Spleen (tissue), 11 donors: ENCODE measurements at regions not wholly inside any gene's neighbourhood (a gene's known extent, or its start where the extent isn't known, plus 50 kb on each side); places are given as distances from the start of the nearest gene placed in this dataset.

Experiments
- DNase-seq: peaks from one replicate; pipeline ENCODE4 v3.0.0-alpha.2; 2020
- H3K27ac ChIP-seq, 8 donors: fragments of 200-600 bp; sonication (generic) in 7 of 8; 1 replicate in 4 of 8; 2 replicates in 4 of 8; pipeline versions ENCODE4 v1.5.0 to v1.8.0; 2016 to 2021; ENCODE audit warnings: inconsistent platforms in 4 of 8, mild to moderate bottlenecking in 4 of 8, moderate library complexity in 1 of 8
- H3K27me3 ChIP-seq, 7 donors: fragments of 200-600 bp; sonication (generic) in 6 of 7; replicated peaks in 1 of 7; 1 replicate in 4 of 7; 2 replicates in 3 of 7; pipeline versions ENCODE4 v1.5.0 to v1.8.0; 2016 to 2021; ENCODE audit warnings: inconsistent platforms in 3 of 7, mild to moderate bottlenecking in 1 of 7
- H3K36me3 ChIP-seq, 6 donors: fragments of 200-600 bp; sonication (generic) in 5 of 6; 1 replicate in 4 of 6; 2 replicates in 2 of 6; pipeline versions ENCODE4 v1.5.0 to v1.8.0; 2016 to 2021; ENCODE audit warnings: inconsistent platforms in 2 of 6
- H3K4me1 ChIP-seq, 6 donors: fragments of 200-600 bp; sonication (generic) in 5 of 6; 1 replicate in 3 of 6; 2 replicates in 3 of 6; pipeline versions ENCODE4 v1.5.0 to v1.8.0; 2016 to 2021; ENCODE audit warnings: inconsistent platforms in 3 of 6
- H3K4me3 ChIP-seq, 8 donors: fragments of 200-600 bp; sonication (generic) in 7 of 8; 1 replicate in 4 of 8; 2 replicates in 4 of 8; pipeline versions ENCODE4 v1.5.0 to v1.8.0; 2016 to 2021; ENCODE audit warnings: inconsistent platforms in 4 of 8, mild to moderate bottlenecking in 4 of 8, moderate library complexity in 2 of 8
- H3K9me3 ChIP-seq, 8 donors: fragments of 200-600 bp; sonication (generic) in 7 of 8; 1 replicate in 4 of 8; 2 replicates in 4 of 8; pipeline versions ENCODE4 v1.5.0 to v1.8.0; 2016 to 2021; ENCODE audit warnings: inconsistent platforms in 4 of 8
- CTCF ChIP-seq, 11 experiments: fragments of 200-600 bp in 7 of 11; fragments of 450-650 bp in 4 of 11; sonication (generic) in 4 of 11; IDR thresholded peaks in 8 of 11; conservative IDR thresholded peaks in 3 of 11; 1 replicate in 7 of 11; 2 replicates in 4 of 11; pipeline versions ENCODE4 v1.4.0 to v1.8.0; 2016 to 2021; ENCODE audit warnings: antibody characterized with exemption in 11 of 11, inconsistent platforms in 4 of 11, mild to moderate bottlenecking in 1 of 11
- POLR2A ChIP-seq, 3 donors: fragments of 450-650 bp; IDR thresholded peaks; one replicate each; pipeline ENCODE4 v1.5.1; 2017; ENCODE audit warnings: antibody characterized with exemption in 3 of 3, mild to moderate bottlenecking in 1 of 3
- POLR2AphosphoS5 ChIP-seq, 3 donors: sonication (generic); formaldehyde crosslinking; IDR thresholded peaks; one replicate each; pipeline ENCODE4 v1.5.1; 2017; ENCODE audit warnings: antibody characterized with exemption in 3 of 3
- WGBS, 5 donors: extraction: QIAGEN DNeasy Blood & Tissue Kit in 3 of 5; methylation state at CpG; one replicate each; pipeline versions ENCODE4 v1.1.5 to v1.1.7; 2013 to 2018; 5-methylcytosine and 5-hydroxymethylcytosine counted together
- intact Hi-C: fragments of 100-400 bp; cut with DNase I; formaldehyde crosslinking; loops from one replicate; pipeline ENCODE4 v1.15.0; 2023; ENCODE audit warnings: low total_unique reads
- donor health status: healthy with polysubstance abuse.
- donor health status: DM: no; HTN: no; CAD: no; lungs with moderate emphysema.
- donor health status: DM: no; HTN: no; CAD: no.
- donor health status: Bipolar disorder and iron deficiency.
- donor health status: healthy.
- donor health status: DM: no; HTN: no; CAD: no.
- donor health status: DM: yes; HTN: yes; CAD: no.

GRCh38 chr13:57825066-57825465 is 193.5 kb downstream of the PCDH17 start:
- intact Hi-C loops = no loop called here
- Histone ChIP-seq H3K27me3 (no peaks in the 10 kb centered on the region), H3K36me3 (no peaks in the 10 kb centered on the region), H3K27ac (no peak overlapping the region), H3K9me3 (peaks cover 0 to 36% (median 10%) of the 10 kb centered on the region in 8 donors), H3K4me3 (no peak overlapping the region), H3K4me1 (no peaks in the 10 kb centered on the region)
- 41 to 91% (median 61%) methylated on average over 2 of the region's 2 CpGs for WGBS, 5 donors
- DNase-seq = no peak
- TF ChIP-seq POLR2AphosphoS5 (IDR thresholded peaks at IDR 0.05) (no peak), CTCF (IDR thresholded peaks at IDR 0.05 in 8 of 11, conservative IDR thresholded peaks at IDR 0.05 in 3 of 11) (no peak), POLR2A (IDR thresholded peaks at IDR 0.05) (no peak)

GRCh38 chr13:57829496-57829895 is 198.0 kb downstream of the PCDH17 start:
- no peak for DNase-seq
- 65 to 84% (median 75%) methylated on average over 3 of the region's 3 CpGs for whole genome bisulfite sequencing, 5 donors

GRCh38 chr13:57832187-57832586 is 200.6 kb downstream of the PCDH17 start:
- no peak overlapping the region for H3K4me3 ChIP-seq
- H3K4me1 ChIP-seq = no peaks in the 10 kb centered on the region
- no peak overlapping the region for H3K27ac ChIP-seq
- TF ChIP-seq POLR2AphosphoS5 (IDR thresholded peaks at IDR 0.05) (no peak), CTCF (IDR thresholded peaks at IDR 0.05 in 8 of 11, conservative IDR thresholded peaks at IDR 0.05 in 3 of 11) (no peak), POLR2A (IDR thresholded peaks at IDR 0.05) (no peak)
- DNase-seq = no peak
- no peaks in the 10 kb centered on the region for H3K27me3 ChIP-seq
- H3K36me3 ChIP-seq = no peaks in the 10 kb centered on the region
- H3K9me3 ChIP-seq = peaks cover 0 to 24% (median 0%) of the 10 kb centered on the region in 8 donors
- 90 to 95% (median 92%) methylated on average over 7 to 8 of the region's 8 CpGs for WGBS, 5 donors
- intact Hi-C loops = no loop called here

More at GRCh38 chr13:57829496-57829895, 198.0 kb downstream of the PCDH17 start:
- H3K27ac ChIP-seq = no peak overlapping the region
- no peak for TF ChIP-seq POLR2AphosphoS5 (IDR thresholded peaks at IDR 0.05)
- peaks cover 0 to 29% (median 3%) of the 10 kb centered on the region in 8 donors for H3K9me3 ChIP-seq
- no peaks in the 10 kb centered on the region for H3K36me3 ChIP-seq
- no peaks in the 10 kb centered on the region for H3K27me3 ChIP-seq
- no peaks in the 10 kb centered on the region for H3K4me1 ChIP-seq
- intact Hi-C loops = no loop called here
- H3K4me3 ChIP-seq = no peak overlapping the region

- intact Hi-C loops = no loop called here
- Histone ChIP-seq H3K4me1 (no peaks in the 10 kb centered on the region), H3K36me3 (no peaks in the 10 kb centered on the region), H3K9me3 (peaks cover 0 to 10% (median 0%) of the 10 kb centered on the region in 8 donors), H3K27me3 (no peaks in the 10 kb centered on the region), H3K27ac (no peak overlapping the region), H3K4me3 (no peak overlapping the region)
- TF ChIP-seq POLR2A (IDR thresholded peaks at IDR 0.05) (no peak), CTCF (IDR thresholded peaks at IDR 0.05 in 8 of 11, conservative IDR thresholded peaks at IDR 0.05 in 3 of 11) (no peak), POLR2AphosphoS5 (IDR thresholded peaks at IDR 0.05) (no peak)
- no peak for DNase-seq
Measured at GRCh38 chr13:57837801-57838200, 206.3 kb downstream of the PCDH17 start.

- intact Hi-C loops = no loop called here
- no peak overlapping the region for H3K4me3 ChIP-seq
- 45 to 67% (median 53%) methylated on average over 1 of the region's 1 CpG for WGBS, 5 donors
- no peak for DNase-seq
- no peaks in the 10 kb centered on the region for H3K4me1 ChIP-seq
- H3K36me3 ChIP-seq = no peaks in the 10 kb centered on the region
- no peak overlapping the region for H3K27ac ChIP-seq
- H3K9me3 ChIP-seq = peaks cover 0 to 40% (median 34%) of the 10 kb centered on the region in 8 donors
- TF ChIP-seq CTCF (IDR thresholded peaks at IDR 0.05 in 8 of 11, conservative IDR thresholded peaks at IDR 0.05 in 3 of 11) (no peak), POLR2A (IDR thresholded peaks at IDR 0.05) (no peak), POLR2AphosphoS5 (IDR thresholded peaks at IDR 0.05) (no peak)
- no peaks in the 10 kb centered on the region for H3K27me3 ChIP-seq
Measured at GRCh38 chr13:57843521-57843920, 212.0 kb downstream of the PCDH17 start.
